Smooth muscle cell (in vitro differentiated cells): ENCODE measurements at regions not wholly inside any gene's neighbourhood (a gene's known extent, or its start where the extent isn't known, plus 50 kb on each side); places are given as distances from the start of the nearest gene placed in this dataset.

Source experiments
- DNase-seq: peaks from one replicate; lab custom pipeline; 2025; ENCODE audit not compliant: unreplicated experiment; lab: John Stamatoyannopoulos, UW
- H2AFZ ChIP-seq: fragments of 200-600 bp; sonication (generic); 2 replicates; pipeline ENCODE4 v1.6.0; 2016; ENCODE audit warnings: antibody characterized with exemption, low read depth, mild to moderate bottlenecking
- H3F3A ChIP-seq: fragments of 200-600 bp; sonication (generic); 2 replicates; pipeline ENCODE4 v1.6.0; 2017; ENCODE audit warnings: antibody characterized with exemption, low read depth
- H3K27ac ChIP-seq: fragments of 200-600 bp; sonication (generic); 2 replicates; pipeline ENCODE4 v1.5.1; 2016; ENCODE audit warnings: low read depth, mild to moderate bottlenecking
- H3K27me3 ChIP-seq: fragments of 200-600 bp; sonication (generic); 2 replicates; pipeline ENCODE4 v1.6.1; 2016; ENCODE audit warnings: low read depth, mild to moderate bottlenecking
- H3K36me3 ChIP-seq: fragments of 200-600 bp; sonication (generic); 2 replicates; pipeline ENCODE4 v1.5.1; 2016; ENCODE audit warnings: low read depth
- H3K4me1 ChIP-seq: fragments of 200-600 bp; sonication (generic); 2 replicates; pipeline ENCODE4 v1.5.1; 2016; ENCODE audit warnings: low read depth
- H3K4me2 ChIP-seq: fragments of 200-600 bp; sonication (generic); 2 replicates; pipeline ENCODE4 v1.6.0; 2016; ENCODE audit warnings: mild to moderate bottlenecking
- H3K4me3 ChIP-seq: fragments of 200-600 bp; sonication (generic); 2 replicates; pipeline ENCODE4 v1.5.1; 2016; ENCODE audit warnings: mild to moderate bottlenecking
- H3K79me2 ChIP-seq: fragments of 200-600 bp; sonication (generic); 2 replicates; pipeline ENCODE4 v1.6.0; 2016; ENCODE audit warnings: low read depth, mild to moderate bottlenecking
- H3K9ac ChIP-seq: fragments of 200-600 bp; sonication (generic); 2 replicates; pipeline ENCODE4 v1.6.0; 2016; ENCODE audit warnings: low read depth
- H3K9me3 ChIP-seq: fragments of 200-600 bp; sonication (generic); replicated peaks from 2 replicates; pipeline ENCODE4 v1.5.1; 2016; ENCODE audit warnings: low read depth
- H4K20me1 ChIP-seq: fragments of 200-600 bp; sonication (generic); 2 replicates; pipeline ENCODE4 v1.6.0; 2016; ENCODE audit warnings: low read depth
- CTCF ChIP-seq: fragments of 200-600 bp; sonication (generic); IDR thresholded peaks from 2 replicates; pipeline ENCODE4 v1.5.1; 2017; ENCODE audit warnings: borderline replicate concordance, mild to moderate bottlenecking, antibody characterized with exemption; ENCODE audit not compliant: insufficient read depth, poor library complexity, severe bottlenecking
- WGBS: methylation state at CpG from one replicate; pipeline ENCODE4 v1.1.7; 2016; ENCODE audit warnings: low lambda C conversion rate; 5-methylcytosine and 5-hydroxymethylcytosine counted together

- H3F3A ChIP-seq = no peaks in the 10 kb centered on the region
- WGBS = 76% methylated on average over 5 of the region's 5 CpGs
These were observed 281.1 kb upstream of the PFKP start for GRCh38 chr10:2786251-2786650.

GRCh38 chr10:2784766-2785165, 282.6 kb upstream of the PFKP start:
- H2AFZ ChIP-seq = no peak overlapping the region
- TF ChIP-seq CTCF = no peak
- H3K36me3 ChIP-seq = no peaks in the 10 kb centered on the region
- H3K9ac ChIP-seq = no peak overlapping the region
- no peak for DNase-seq
- no peaks in the 10 kb centered on the region for H3K79me2 ChIP-seq
- no peaks in the 10 kb centered on the region for H3K9me3 ChIP-seq
- H3K27me3 ChIP-seq = no peaks in the 10 kb centered on the region
- no peak overlapping the region for H3K27ac ChIP-seq
- 92% methylated on average over 7 of the region's 7 CpGs for WGBS
- no peaks in the 10 kb centered on the region for H4K20me1 ChIP-seq
- H3K4me3 ChIP-seq = no peak overlapping the region
- no peaks in the 10 kb centered on the region for H3K4me1 ChIP-seq
- H3K4me2 ChIP-seq = no peak overlapping the region
- no peaks in the 10 kb centered on the region for H3F3A ChIP-seq

More at GRCh38 chr10:2786251-2786650, 281.1 kb upstream of the PFKP start:
- H3K4me1 ChIP-seq = no peaks in the 10 kb centered on the region
- H3K4me3 ChIP-seq = no peak overlapping the region
- H3K4me2 ChIP-seq = no peak overlapping the region
- no peak for TF ChIP-seq CTCF
- no peaks in the 10 kb centered on the region for H3K27me3 ChIP-seq
- no peaks in the 10 kb centered on the region for H3K9me3 ChIP-seq
- no peaks in the 10 kb centered on the region for H3K79me2 ChIP-seq
- no peaks in the 10 kb centered on the region for H4K20me1 ChIP-seq
- H3K27ac ChIP-seq = no peak overlapping the region
- no peak overlapping the region for H3K9ac ChIP-seq
- H2AFZ ChIP-seq = no peak overlapping the region
- no peaks in the 10 kb centered on the region for H3K36me3 ChIP-seq
- DNase-seq = no peak

GRCh38 chr10:2782950-2783349, 284.4 kb upstream of the PFKP start:
- Histone ChIP-seq H3K9ac (no peak overlapping the region), H3K27me3 (no peaks in the 10 kb centered on the region), H3K4me1 (no peaks in the 10 kb centered on the region), H3K9me3 (no peaks in the 10 kb centered on the region), H2AFZ (no peak overlapping the region), H3K4me3 (no peak overlapping the region), H3K79me2 (no peaks in the 10 kb centered on the region), H3F3A (no peaks in the 10 kb centered on the region), H3K4me2 (no peak overlapping the region), H4K20me1 (no peaks in the 10 kb centered on the region), H3K27ac (no peak overlapping the region), H3K36me3 (no peaks in the 10 kb centered on the region)
- no peak for TF ChIP-seq CTCF
- no peak for DNase-seq
- WGBS = 88% methylated on average over 9 of the region's 9 CpGs

GRCh38 chr10:2782265-2782664, 285.1 kb upstream of the PFKP start:
- Histone ChIP-seq H3K4me2 (no peak overlapping the region), H3K4me3 (no peak overlapping the region), H3K4me1 (no peaks in the 10 kb centered on the region), H4K20me1 (no peaks in the 10 kb centered on the region), H3K27me3 (no peaks in the 10 kb centered on the region), H3K79me2 (no peaks in the 10 kb centered on the region), H2AFZ (no peak overlapping the region), H3K36me3 (no peaks in the 10 kb centered on the region), H3K27ac (no peak overlapping the region), H3F3A (no peaks in the 10 kb centered on the region), H3K9me3 (no peaks in the 10 kb centered on the region), H3K9ac (no peak overlapping the region)
- TF ChIP-seq CTCF = no peak
- no peak for DNase-seq
- 85% methylated on average over 3 of the region's 3 CpGs for WGBS
